Panc1 (cell line): ENCODE measurements at regions not wholly inside any gene's neighbourhood (a gene's known extent, or its start where the extent isn't known, plus 50 kb on each side); places are given as distances from the start of the nearest gene placed in this dataset.

Experiments
- CTCF ChIP-seq: fragments of 450-650 bp; IDR thresholded peaks from 2 replicates; pipeline ENCODE4 v1.5.1; 2017; ENCODE audit warnings: mild to moderate bottlenecking
- POLR2AphosphoS5 ChIP-seq: IDR thresholded peaks from 2 replicates; pipeline ENCODE4 v1.6.1; 2012; ENCODE audit warnings: mild to moderate bottlenecking, low read depth, low read length, moderate library complexity
- REST ChIP-seq, 2 experiments: IDR thresholded peaks; 2 replicates each; pipeline ENCODE4 v1.6.1; 2011 to 2012; ENCODE audit warnings: low read depth in 2 of 2, control low read depth in 1 of 2, low read length in 1 of 2, mild to moderate bottlenecking in 1 of 2, moderate library complexity in 1 of 2; ENCODE audit not compliant: insufficient read depth in 1 of 2
- SIN3A ChIP-seq: IDR thresholded peaks from 2 replicates; pipeline ENCODE4 v1.6.1; 2012; ENCODE audit warnings: low read depth, mild to moderate bottlenecking, low read length, moderate library complexity, borderline replicate concordance; ENCODE audit not compliant: insufficient read depth
- TCF7L2 ChIP-seq: IDR thresholded peaks from 2 replicates; pipeline ENCODE4 v1.6.1; 2011; ENCODE audit warnings: mild to moderate bottlenecking, low read depth, low read length, inconsistent platforms

- no peak for TF ChIP-seq CTCF
- no peak for TF ChIP-seq POLR2AphosphoS5
- no peak for TF ChIP-seq TCF7L2
- no peak for TF ChIP-seq SIN3A
- TF ChIP-seq REST (IDR thresholded peaks at IDR 0.05; ENCODE audit: insufficient read depth in 1 of 2, low read depth in 2 of 2, low read length in 1 of 2), result no peak
These were observed 273.6 kb upstream of the CTNND2 start for GRCh38 chr5:12177851-12178250.
